ENCODE measurements at regions not wholly inside any gene's neighbourhood (a gene's known extent, or its start where the extent isn't known, plus 50 kb on each side); places are given as distances from the start of the nearest gene placed in this dataset.

DNA sequence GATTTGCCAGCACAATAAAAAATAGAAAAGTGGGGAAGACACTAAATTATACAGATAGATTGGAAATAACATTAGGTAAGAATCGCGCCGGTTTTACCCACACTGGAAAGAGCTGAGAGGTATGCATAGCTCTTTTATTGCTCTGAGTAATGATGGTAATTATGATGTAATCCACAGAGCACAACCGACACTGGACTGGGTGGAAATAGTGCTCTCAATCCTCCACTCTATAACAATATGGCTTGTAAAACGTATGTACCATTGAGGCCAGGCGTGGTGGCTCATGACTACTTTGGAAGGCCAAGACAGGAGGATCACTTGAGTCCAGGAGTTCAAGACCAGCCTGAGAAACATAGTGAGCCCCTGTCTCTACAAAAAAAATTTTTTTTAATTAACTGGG, 104.3 kb upstream of the RAPGEF2 start:
- H3K9me3 Mint-ChIP-seq (ENCODE audit: low read depth) = no peaks in the 10 kb centered on the region
- no peak overlapping the region for H3K4me3 Mint-ChIP-seq (ENCODE audit: low read depth)
- H3K27me3 Mint-ChIP-seq = no peaks in the 10 kb centered on the region
- H3K36me3 Mint-ChIP-seq (ENCODE audit: insufficient read depth) = no peaks in the 10 kb centered on the region
- TF ChIP-seq, protein P1, sequence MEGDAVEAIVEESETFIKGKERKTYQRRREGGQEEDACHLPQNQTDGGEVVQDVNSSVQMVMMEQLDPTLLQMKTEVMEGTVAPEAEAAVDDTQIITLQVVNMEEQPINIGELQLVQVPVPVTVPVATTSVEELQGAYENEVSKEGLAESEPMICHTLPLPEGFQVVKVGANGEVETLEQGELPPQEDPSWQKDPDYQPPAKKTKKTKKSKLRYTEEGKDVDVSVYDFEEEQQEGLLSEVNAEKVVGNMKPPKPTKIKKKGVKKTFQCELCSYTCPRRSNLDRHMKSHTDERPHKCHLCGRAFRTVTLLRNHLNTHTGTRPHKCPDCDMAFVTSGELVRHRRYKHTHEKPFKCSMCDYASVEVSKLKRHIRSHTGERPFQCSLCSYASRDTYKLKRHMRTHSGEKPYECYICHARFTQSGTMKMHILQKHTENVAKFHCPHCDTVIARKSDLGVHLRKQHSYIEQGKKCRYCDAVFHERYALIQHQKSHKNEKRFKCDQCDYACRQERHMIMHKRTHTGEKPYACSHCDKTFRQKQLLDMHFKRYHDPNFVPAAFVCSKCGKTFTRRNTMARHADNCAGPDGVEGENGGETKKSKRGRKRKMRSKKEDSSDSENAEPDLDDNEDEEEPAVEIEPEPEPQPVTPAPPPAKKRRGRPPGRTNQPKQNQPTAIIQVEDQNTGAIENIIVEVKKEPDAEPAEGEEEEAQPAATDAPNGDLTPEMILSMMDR (IDR thresholded peaks at IDR 0.05; ENCODE audit: unreplicated experiment) = no peak
- H3K4me1 Mint-ChIP-seq (ENCODE audit: low read depth) = no peaks in the 10 kb centered on the region
- DNase-seq (ENCODE audit: low spot score, unreplicated experiment) = no peak
- no peak overlapping the region for H3K27ac Mint-ChIP-seq

DNA sequence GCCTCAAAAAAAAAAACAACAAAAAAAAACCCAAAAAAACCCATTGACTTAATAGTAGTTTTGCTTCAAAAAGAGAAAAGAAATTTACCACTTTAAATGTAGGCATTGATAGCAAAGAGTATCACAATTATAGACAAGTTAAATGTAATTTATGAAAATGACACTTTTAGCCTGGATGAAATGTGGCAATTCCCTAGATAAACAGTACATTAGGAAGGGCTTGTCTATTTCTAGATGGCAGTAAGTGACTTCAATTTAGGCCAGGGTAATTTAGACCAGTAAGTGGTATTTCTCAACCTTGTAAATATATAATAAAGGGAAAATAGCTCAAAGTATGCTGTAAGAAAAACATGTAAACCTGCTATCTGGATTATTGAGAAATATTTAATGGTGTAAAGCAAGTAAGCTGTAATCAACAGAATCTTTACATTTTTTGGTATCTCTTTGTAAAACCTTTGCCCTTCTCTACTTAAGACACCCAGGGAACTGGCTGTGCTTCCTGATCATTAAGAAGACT, 103.7 kb upstream of the RAPGEF2 start:
- no peak overlapping the region for H3K27ac Mint-ChIP-seq

DNA sequence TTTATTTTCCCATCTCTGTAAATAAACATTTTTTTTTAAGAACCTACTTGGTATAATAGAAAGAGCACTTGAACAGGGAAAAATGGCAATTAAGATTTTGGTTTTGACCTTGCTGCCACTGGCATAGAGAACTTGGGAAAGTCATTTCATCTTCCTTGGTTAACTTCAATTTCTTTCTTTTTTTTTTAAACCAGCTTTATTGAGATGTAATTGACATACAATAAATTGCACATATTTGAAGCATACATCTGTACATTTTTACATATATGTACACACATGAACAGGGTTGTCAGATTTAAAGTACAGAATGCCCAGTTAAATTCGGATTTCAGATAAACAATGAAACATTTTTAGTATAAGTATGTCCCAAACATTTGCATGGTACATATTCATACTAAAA, 103.0 kb upstream of the RAPGEF2 start:
- Mint-ChIP-seq H3K9me3 (ENCODE audit: low read depth) (no peaks in the 10 kb centered on the region), H3K4me1 (ENCODE audit: low read depth) (no peaks in the 10 kb centered on the region), H3K27ac (no peak overlapping the region), H3K4me3 (ENCODE audit: low read depth) (no peak overlapping the region), H3K36me3 (ENCODE audit: insufficient read depth) (no peaks in the 10 kb centered on the region), H3K27me3 (no peaks in the 10 kb centered on the region)
- no peak for DNase-seq (ENCODE audit: low spot score, unreplicated experiment)
- TF ChIP-seq, protein P1 (IDR thresholded peaks at IDR 0.05; ENCODE audit: unreplicated experiment) = no peak

More for the DNA sequence above, 103.7 kb upstream of the RAPGEF2 start:
- DNase-seq (ENCODE audit: low spot score, unreplicated experiment) = no peak
- Mint-ChIP-seq H3K4me3 (ENCODE audit: low read depth) (no peak overlapping the region), H3K9me3 (ENCODE audit: low read depth) (no peaks in the 10 kb centered on the region), H3K4me1 (ENCODE audit: low read depth) (no peaks in the 10 kb centered on the region), H3K27me3 (no peaks in the 10 kb centered on the region), H3K36me3 (ENCODE audit: insufficient read depth) (no peaks in the 10 kb centered on the region)
- TF ChIP-seq, protein P1 (IDR thresholded peaks at IDR 0.05; ENCODE audit: unreplicated experiment) = no peak

DNA sequence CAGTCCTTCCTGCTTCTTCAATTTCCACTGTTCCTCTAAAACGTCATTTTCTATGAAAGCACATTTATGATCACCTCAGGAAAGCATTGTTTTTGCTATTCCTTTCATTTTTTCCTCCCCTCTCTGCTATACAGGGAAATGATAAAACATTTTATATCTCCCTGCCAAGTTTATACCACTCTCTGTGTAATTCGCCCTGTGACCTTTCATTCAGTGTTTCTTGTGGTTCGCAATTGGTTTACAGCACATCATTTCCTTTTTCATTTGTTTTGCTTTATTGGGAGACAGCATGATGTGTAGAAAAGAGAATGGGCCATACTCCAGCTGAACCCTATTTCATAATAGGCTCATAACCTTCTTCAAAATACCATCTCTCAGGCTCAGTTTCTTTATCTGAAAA, 99.9 kb upstream of the RAPGEF2 start:
- Mint-ChIP-seq H3K4me3 (ENCODE audit: low read depth) (no peak overlapping the region), H3K36me3 (ENCODE audit: insufficient read depth) (no peaks in the 10 kb centered on the region)

DNA sequence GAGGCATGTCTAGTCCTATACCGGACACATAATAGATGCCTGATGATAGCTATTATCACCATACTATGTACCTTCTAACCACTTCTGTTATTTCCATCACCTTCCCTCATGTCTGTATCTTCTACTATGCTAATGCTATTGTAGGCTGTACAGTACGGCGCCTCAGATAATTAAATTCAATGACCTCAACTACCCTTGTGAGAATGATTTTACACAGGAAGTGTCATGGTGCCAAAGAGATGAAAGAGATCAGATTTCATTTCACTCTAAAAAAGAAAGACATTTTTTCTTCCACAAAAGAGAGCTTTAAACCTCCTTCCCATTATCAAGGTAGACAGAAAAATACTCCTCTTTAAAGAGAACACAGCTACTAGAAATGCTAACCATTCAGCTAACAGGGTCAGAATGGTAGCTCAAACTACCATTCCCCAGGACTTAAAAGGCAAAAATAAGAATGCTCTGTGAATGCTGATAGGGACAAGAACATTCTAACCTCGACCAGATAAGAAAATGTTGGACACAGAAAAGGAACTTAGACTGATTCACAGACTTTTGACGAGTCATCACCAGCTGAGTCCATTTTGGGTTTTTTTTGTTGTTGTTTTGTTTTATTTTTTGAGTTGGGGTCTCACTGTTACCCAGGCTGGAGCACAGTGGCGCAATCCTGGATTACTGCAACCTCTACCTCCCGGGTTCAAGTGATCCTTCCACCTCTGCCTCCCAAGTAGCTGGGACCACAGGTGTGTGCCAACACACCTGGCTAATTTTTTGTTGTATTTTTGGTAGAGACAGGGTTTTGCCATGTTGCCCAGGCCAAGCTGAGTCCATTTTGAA, 99.2 kb upstream of the RAPGEF2 start:
- no peaks in the 10 kb centered on the region for H3K27me3 Mint-ChIP-seq
- H3K9me3 Mint-ChIP-seq (ENCODE audit: low read depth) = no peaks in the 10 kb centered on the region
- no peak overlapping the region for H3K27ac Mint-ChIP-seq
- H3K36me3 Mint-ChIP-seq (ENCODE audit: insufficient read depth) = no peaks in the 10 kb centered on the region
- H3K4me1 Mint-ChIP-seq (ENCODE audit: low read depth) = no peaks in the 10 kb centered on the region
- TF ChIP-seq, protein P1 (IDR thresholded peaks at IDR 0.05; ENCODE audit: unreplicated experiment) = no peak
- no peak for DNase-seq (ENCODE audit: low spot score, unreplicated experiment)
- H3K4me3 Mint-ChIP-seq (ENCODE audit: low read depth) = no peak overlapping the region

More for the DNA sequence above, 99.9 kb upstream of the RAPGEF2 start:
- TF ChIP-seq, protein P1 (IDR thresholded peaks at IDR 0.05; ENCODE audit: unreplicated experiment) = no peak
- Mint-ChIP-seq H3K27me3 (no peaks in the 10 kb centered on the region), H3K9me3 (ENCODE audit: low read depth) (no peaks in the 10 kb centered on the region), H3K27ac (no peak overlapping the region), H3K4me1 (ENCODE audit: low read depth) (no peaks in the 10 kb centered on the region)
- DNase-seq (ENCODE audit: low spot score, unreplicated experiment) = no peak

Data from progenitor cell of endocrine pancreas (in vitro differentiated cells).